Fibroblast of skin of right biceps (primary cell): ENCODE measurements at regions not wholly inside any gene's neighbourhood (a gene's known extent, or its start where the extent isn't known, plus 50 kb on each side); places are given as distances from the start of the nearest gene placed in this dataset.
A peak's percentile ranks its signal among the peaks of the same experiment; 100 is the strongest.
"Not testable (repeated sequence)": the region's sequence is repeated elsewhere in the genome, so short reads cannot be mapped to it uniquely, and the experiment has no call there.

Source experiments
- DNase-seq: peaks from one replicate; pipeline ENCODE4 v3.0.0-alpha.2; 2013

GRCh38 chr3:40908612-40909011 lies 290.7 kb upstream of the CTNNB1 start:
- no peak for DNase-seq

DNA sequence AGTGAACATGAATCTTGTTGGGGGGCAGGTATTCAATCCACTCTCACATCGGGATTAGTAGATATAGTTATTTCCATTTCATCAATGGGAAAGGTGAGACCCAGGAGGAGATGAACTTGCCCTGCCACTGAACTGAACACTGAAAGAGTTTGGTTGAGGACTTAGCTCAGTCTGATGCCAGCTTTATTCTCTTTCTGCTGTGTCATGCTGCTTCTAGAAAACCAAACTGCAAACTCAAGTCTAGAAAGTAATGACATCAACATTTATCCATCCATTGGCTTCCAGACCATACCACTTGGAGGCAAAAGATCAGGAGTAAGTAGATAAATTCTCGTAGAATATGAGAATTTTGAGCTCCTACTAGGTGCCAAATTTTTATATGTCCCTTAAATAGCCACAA lies 288.0 kb upstream of the CTNNB1 start:
- DNase-seq = no peak

DNA sequence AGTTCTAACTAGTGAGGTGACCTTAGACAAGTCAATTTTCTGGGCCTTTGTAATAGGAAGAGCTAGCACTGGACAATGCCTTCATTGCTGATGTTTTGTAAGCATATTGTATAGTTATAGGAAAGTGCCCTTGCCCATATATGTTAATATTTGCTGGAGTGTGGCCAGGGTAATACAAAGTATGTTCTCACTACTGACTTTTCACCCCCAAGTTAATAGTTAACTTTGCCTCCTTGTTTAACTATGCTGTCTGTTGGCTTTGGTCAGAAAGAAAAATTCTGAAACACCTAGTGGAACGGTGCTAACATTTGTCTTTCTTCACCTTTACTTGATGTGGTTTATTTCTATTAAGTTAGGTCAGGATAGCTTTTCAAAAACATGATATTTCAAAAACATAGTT lies 287.4 kb upstream of the CTNNB1 start:
- DNase-seq = no peak

- no peak for DNase-seq
These were observed 286.8 kb upstream of the CTNNB1 start for GRCh38 chr3:40912461-40912860.

DNA sequence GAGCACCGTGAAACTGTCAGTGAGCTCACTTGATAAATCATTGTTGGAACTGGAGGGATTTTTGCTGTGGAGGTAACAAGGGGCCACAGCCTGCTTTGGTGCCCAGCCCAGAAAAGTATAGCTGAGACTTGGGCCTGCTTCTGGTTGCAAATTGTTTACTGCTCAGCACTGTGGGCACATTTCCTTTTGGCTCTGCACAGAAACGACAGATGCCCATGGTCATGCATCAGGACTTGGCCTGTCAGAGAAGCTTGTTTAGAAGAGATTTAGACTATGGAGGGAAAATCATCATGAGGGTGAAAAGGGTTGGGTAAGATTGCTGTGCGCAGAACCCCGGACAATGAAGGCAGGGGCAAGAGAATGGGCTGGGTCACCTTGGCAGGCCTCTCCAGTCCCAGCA lies 286.1 kb upstream of the CTNNB1 start:
- no peak for DNase-seq

DNA sequence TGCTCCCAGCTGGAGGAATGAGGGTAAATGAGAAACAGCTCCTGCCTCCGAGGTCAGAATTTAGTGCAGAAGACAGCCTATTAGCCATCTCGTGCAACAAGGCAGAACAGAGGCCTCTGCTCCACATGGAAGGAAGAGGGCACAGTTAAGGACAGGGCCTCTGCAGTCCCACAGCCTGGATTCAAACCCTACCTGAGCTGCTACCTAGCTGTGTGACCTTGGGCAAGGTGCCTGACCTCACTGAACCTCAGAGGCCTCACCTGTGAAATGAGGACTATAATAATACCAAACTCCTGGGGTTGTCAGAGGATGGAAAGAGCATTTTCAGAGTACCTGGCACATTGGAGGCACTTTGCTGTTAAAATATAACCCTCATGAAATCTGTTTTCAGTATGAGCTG lies 285.7 kb upstream of the CTNNB1 start:
- no peak for DNase-seq

GRCh38 chr3:40914475-40914874 lies 284.8 kb upstream of the CTNNB1 start:
- no peak for DNase-seq

- DNase-seq = no peak
These were observed 283.9 kb upstream of the CTNNB1 start for GRCh38 chr3:40915346-40915865.

GRCh38 chr3:40920041-40920440 lies 279.3 kb upstream of the CTNNB1 start:
- peak; percentile 10 for DNase-seq

DNA sequence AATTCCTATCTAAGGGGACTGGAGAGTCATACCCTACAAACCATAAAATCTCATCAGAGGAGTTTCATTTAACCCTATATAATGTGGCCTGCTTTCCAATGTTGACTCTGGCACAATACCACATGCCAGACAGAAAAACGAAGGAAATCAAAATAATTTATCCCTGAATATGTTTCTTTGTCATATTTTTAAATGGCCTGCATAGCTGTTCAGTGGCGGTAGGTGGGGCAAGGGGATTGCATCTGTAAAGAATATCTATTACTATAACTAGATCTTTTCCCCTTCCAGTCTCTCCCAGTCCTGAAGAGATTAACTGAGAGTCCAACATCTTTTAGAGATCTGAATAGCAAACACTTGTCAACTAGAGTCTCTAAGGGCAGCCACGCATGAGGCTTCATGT lies 278.1 kb upstream of the CTNNB1 start:
- DNase-seq = no peak

- no peak for DNase-seq
These were observed 276.2 kb upstream of the CTNNB1 start for GRCh38 chr3:40923143-40923542.

- no peak for DNase-seq
These were observed 275.7 kb upstream of the CTNNB1 start for GRCh38 chr3:40923651-40924050.

DNA sequence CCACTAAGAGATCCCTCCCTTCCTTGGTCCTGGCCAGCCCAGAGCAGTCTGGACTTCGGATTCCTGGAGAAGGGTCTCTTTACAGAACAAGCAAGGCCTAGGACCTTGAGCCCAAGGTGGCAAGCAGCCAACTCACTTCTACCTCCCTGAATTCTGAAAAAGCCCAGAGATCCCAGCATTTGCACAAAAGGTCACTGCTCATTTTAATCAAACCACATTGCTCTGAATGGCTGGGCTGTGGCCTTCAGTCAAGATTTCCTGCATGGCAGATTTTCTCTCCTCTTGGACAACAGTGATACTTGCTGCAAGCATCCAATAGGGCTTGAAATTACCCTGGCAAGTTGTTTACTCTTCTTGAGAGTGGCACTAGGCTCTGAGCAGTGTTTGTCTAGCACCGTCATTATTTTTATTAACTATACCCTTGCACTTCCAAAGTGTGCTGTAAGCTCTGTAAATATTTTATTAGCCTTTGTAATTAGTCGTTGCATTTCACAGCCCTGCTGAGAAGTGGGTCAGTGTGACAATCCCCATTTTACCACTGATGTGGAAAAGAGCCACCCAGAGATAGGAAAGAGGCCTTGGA lies 274.7 kb upstream of the CTNNB1 start:
- DNase-seq = no peak

DNA sequence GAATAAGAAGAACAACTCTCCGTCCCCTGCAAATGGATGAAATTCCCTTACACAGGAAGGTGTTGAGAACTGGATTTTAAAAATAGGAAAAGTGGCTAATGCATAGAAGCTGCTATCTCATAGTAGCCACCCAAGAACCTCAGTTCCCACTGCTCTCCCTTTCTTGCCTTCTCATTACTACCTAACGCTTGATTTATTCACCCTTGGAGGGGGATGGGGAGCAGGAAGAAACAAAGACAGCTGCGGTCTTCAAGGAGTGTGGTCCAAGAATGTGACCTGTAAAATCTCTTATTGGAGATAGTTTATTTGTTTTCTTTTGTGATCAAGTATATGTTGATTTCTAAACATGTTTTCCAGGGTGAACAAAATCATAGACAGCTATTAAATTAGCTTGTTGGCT lies 274.1 kb upstream of the CTNNB1 start:
- DNase-seq = no peak

DNA sequence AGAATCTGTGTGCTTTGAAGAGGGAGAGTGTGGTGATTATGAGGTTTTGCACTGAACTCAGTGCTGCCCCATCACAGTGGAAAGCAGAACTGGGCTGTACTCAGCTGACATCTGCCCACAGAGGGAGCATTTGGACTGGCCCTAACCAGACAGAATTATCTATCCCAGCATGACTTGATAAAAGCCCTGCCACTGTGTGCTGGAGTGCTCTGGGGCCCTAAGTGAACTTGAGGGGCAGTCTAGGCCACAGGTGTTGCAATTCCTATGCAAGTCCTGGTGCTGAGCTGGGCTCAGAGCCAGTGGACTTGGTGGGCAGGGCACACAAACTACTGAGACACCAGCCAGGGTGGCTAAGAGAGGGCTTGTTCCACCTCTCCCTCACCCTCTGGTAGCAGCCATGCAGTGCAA lies 269.2 kb upstream of the CTNNB1 start:
- DNase-seq = no peak

DNA sequence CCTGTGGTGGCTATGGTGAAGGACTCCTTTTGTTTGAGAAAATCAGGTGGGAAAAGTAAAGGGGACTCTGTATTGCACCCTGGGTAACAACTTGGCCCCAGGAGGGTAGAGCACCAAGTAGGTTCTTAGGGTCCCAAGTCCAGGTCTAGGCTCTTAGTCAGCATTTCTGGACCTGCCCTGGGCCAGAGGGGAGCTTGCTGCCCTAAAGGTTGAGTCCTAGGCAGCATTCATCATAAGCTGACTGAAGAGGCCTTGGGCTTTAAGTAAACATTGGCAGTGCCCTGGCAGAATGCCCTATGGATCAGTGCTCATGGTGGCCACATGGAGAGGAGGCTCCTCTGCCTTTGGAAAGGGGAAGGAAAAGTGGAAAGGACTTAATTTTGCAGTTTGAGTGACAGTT lies 268.5 kb upstream of the CTNNB1 start:
- DNase-seq = no peak

GRCh38 chr3:40938591-40938990 lies 260.7 kb upstream of the CTNNB1 start:
- no peak for DNase-seq

DNA sequence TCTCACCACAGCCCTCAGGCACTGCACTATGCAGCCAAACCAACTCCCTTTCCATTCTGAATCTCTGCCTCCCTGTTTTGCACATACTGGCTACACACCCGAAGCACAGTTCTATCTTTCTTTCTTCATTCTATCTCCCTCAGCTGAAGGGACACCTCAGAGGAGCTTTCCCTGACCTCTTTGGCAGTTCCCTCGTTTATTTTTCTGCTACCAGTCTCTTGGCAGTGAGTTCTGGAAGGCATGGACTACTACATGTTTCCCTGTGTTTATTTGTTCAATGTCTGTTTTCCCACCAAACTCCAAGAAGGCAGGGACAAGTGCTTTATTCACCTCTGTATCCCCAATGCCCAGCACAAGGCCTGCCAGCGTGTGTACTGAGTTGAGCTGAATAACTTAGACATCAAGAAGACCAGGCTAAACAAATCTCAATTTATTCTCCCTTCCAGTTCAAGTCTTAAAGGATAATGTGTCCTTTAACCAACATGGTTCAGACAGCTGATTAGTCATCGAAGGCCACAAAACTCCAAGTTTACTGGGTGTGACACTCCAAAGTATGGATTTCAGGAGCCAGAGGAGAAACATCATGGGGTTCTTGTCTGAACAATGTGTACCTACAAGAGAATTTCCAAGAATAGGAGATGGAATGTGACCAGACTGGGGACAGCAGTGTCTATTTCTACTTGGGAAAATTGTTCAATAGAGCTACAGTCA lies 260.1 kb upstream of the CTNNB1 start:
- no peak for DNase-seq

DNA sequence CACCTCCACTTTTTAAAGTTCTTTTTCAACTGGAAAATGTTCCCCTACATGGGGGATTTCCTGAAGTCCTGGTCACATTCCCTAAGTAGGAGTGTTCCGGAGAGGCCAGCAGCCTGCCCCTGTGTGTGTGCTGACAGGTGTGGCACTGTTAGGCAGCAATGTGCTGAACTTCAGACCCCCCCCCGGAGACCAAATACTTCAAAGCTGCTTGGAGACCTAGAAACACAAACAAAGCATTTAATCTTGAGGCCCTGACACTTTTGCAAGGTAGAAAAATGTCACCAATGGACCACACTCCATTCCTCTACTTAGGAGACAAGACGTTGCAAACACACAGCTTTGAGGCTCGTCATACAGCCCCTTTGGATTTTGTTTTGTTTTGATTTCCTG lies 259.6 kb upstream of the CTNNB1 start:
- DNase-seq = no peak

- DNase-seq = no peak
These were observed 258.7 kb upstream of the CTNNB1 start for GRCh38 chr3:40940651-40941050.

DNA sequence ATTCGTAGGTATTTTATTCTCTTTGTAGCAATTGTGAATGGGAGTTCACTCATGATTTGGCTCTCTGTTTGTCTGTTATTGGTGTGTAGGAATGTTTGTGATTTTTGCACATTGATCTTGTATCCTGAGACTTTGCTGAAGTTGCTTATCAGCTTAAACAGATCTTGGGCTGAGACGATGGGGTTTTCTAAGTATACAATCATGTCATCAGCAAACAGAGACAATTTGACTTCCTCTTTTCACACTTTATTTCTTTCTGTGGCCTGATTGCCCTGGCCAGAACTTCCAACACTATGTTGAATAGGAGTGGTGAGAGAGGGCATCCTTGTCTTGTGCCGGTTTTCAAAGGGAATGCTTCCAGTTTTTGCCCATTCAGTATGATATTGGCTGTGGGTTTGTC lies 252.3 kb upstream of the CTNNB1 start:
- not testable (repeated sequence) for DNase-seq

DNA sequence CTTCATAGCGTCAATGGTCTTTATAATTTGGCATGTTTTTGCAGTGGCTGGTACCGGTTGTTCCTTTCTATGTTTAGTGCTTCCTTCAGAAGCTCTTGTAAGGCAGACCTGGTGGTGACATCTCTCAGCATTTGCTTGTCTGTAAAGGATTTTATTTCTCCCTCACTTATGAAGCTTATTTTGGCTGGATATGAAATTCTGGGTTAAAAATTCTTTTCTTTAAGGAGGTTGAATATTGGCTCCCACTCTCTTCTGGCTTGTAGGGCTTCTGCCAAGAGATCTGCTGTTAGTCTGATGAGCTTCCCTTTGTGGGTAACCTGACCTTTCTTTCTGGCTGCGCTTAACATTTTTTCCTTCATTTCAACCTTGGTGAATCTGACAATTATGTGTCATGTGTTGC lies 250.0 kb upstream of the CTNNB1 start:
- DNase-seq = peak; percentile 14

DNA sequence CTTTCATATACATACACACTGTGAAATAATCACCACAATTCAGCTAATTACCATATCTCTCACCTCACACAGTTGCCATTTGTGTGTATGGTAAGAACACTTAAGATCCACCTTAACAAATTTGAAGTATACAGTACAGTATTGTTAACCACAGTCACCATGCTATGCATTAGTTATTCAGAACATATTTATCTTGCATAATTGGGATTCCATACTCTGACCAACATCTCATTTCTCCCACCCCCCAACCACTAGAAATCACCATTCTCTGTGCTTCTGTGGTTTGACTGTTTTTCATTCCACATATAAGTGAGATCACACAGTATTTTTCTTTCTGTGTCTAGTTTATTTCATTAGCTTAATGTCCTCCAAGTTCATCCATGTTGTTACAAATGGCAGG lies 247.7 kb upstream of the CTNNB1 start:
- peak; percentile 76 for DNase-seq

GRCh38 chr3:40961104-40961857 lies 238.0 kb upstream of the CTNNB1 start:
- no peak for DNase-seq
